ENCODE measurements at regions not wholly inside any gene's neighbourhood (a gene's known extent, or its start where the extent isn't known, plus 50 kb on each side); places are given as distances from the start of the nearest gene placed in this dataset.

- Histone ChIP-seq H3K36me3 (replicated peaks) (no peaks in the 10 kb centered on the region), H3K4me3 (ENCODE audit: low read depth, low read length) (no peak overlapping the region), H3K27ac (no peak overlapping the region), H3K27me3 (replicated peaks) (no peaks in the 10 kb centered on the region)
- DNase-seq = no peak
- no peak for TF ChIP-seq CTCF (IDR thresholded peaks at IDR 0.05; ENCODE audit: low read depth, low read length, missing control alignments)
- in situ Hi-C loops (cut with HindIII; ENCODE audit: low pct_ligation_motif_present, low sequenced_read_pairs) = no loop called here
Measured at GRCh38 chr14:24695265-24696241, 61.6 kb upstream of the GZMB start.

- TF ChIP-seq CTCF (IDR thresholded peaks at IDR 0.05; ENCODE audit: low read depth, low read length, missing control alignments) = no peak
- Histone ChIP-seq H3K36me3 (replicated peaks) (no peaks in the 10 kb centered on the region), H3K27ac (no peak overlapping the region), H3K4me3 (ENCODE audit: low read depth, low read length) (no peak overlapping the region), H3K27me3 (replicated peaks) (no peaks in the 10 kb centered on the region)
- in situ Hi-C loops (cut with HindIII; ENCODE audit: low pct_ligation_motif_present, low sequenced_read_pairs) = no loop called here
- DNase-seq = no peak
Measured at GRCh38 chr14:24694680-24695079, 60.7 kb upstream of the GZMB start.

- no peaks in the 10 kb centered on the region for H3K27me3 ChIP-seq (replicated peaks)
- in situ Hi-C loops (cut with HindIII; ENCODE audit: low pct_ligation_motif_present, low sequenced_read_pairs) = no loop called here
- H3K27ac ChIP-seq = no peak overlapping the region
- no peak for DNase-seq
- H3K36me3 ChIP-seq (replicated peaks) = no peaks in the 10 kb centered on the region
- no peak overlapping the region for H3K4me3 ChIP-seq (ENCODE audit: low read depth, low read length)
- TF ChIP-seq CTCF (IDR thresholded peaks at IDR 0.05; ENCODE audit: low read depth, low read length, missing control alignments) = no peak
Measured at GRCh38 chr14:24693983-24694382, 60.0 kb upstream of the GZMB start.

GRCh38 chr14:24693353-24693737 is 59.4 kb upstream of the GZMB start:
- no peak for TF ChIP-seq CTCF (IDR thresholded peaks at IDR 0.05; ENCODE audit: low read depth, low read length, missing control alignments)
- in situ Hi-C loops (cut with HindIII; ENCODE audit: low pct_ligation_motif_present, low sequenced_read_pairs) = no loop called here
- H3K27ac ChIP-seq = no peak overlapping the region
- H3K27me3 ChIP-seq (replicated peaks) = no peaks in the 10 kb centered on the region
- no peak overlapping the region for H3K4me3 ChIP-seq (ENCODE audit: low read depth, low read length)
- DNase-seq = no peak
- H3K36me3 ChIP-seq (replicated peaks) = no peaks in the 10 kb centered on the region

- Histone ChIP-seq H3K27me3 (replicated peaks) (no peaks in the 10 kb centered on the region), H3K27ac (no peak overlapping the region), H3K4me3 (ENCODE audit: low read depth, low read length) (no peak overlapping the region), H3K36me3 (replicated peaks) (no peaks in the 10 kb centered on the region)
- in situ Hi-C loops (cut with HindIII; ENCODE audit: low pct_ligation_motif_present, low sequenced_read_pairs) = no loop called here
- TF ChIP-seq CTCF (IDR thresholded peaks at IDR 0.05; ENCODE audit: low read depth, low read length, missing control alignments) = no peak
- no peak for DNase-seq
Measured at GRCh38 chr14:24692382-24693352, 58.7 kb upstream of the GZMB start.
